ENCODE measurements at regions not wholly inside any gene's neighbourhood (a gene's known extent, or its start where the extent isn't known, plus 50 kb on each side); places are given as distances from the start of the nearest gene placed in this dataset.
"Not testable (repeated sequence)": the region's sequence is repeated elsewhere in the genome, so short reads cannot be mapped to it uniquely, and the experiment has no call there.

DNA sequence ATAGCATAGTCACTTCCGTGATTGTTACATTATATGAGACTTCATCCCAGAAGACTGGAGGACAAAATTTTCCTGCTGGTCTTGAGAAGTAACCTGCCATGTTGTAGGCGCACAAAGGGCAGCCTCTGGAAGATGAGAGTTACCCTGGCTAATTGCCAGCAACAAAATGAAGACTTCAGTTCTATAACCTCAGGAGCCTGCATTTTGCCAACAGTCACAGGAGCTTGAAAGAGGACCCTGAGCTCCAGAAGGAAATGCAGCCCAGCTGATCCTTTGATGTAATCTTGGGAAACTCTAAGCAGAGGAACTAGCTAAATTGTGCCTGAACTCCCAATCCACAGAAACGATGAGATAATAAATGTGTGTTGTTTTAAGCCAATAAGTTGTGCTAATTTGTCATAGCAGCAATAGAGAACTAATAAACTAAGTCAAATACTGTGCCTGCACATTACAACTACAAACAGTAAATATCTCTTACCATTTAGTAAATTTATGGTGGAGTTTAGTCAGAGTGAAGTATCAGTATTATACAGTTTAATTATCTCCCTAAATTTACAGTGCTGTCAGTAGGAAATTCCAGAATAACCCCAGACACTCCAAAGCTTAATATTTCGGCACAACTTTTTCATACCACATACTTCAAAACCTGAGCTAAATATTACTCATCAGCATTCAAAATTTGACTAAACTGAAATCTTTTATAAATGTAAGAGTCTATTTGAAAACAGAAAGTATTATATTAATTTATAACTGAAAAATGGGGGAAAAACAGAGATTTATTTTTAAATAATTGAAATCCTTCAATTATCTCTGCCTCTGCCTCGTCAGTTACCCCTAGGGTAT, 90.1 kb upstream of the MAPK10 start:
- Histone ChIP-seq H3K27me3 (ENCODE audit: control insufficient read depth, insufficient read depth, low read length) (no peaks in the 10 kb centered on the region), H3K9ac (ENCODE audit: low read depth, low read length) (no peak overlapping the region), H3K36me3 (ENCODE audit: control insufficient read depth, insufficient read depth, low read length) (no peaks in the 10 kb centered on the region), H3K4me3 (ENCODE audit: low read depth, low read length) (no peak overlapping the region), H3K9me3 (ENCODE audit: control insufficient read depth, insufficient read depth, low read length) (peaks cover 4% of the 10 kb centered on the region), H3K4me1 (ENCODE audit: control insufficient read depth, insufficient read depth, low read length) (peaks cover 43% of the 10 kb centered on the region)

DNA sequence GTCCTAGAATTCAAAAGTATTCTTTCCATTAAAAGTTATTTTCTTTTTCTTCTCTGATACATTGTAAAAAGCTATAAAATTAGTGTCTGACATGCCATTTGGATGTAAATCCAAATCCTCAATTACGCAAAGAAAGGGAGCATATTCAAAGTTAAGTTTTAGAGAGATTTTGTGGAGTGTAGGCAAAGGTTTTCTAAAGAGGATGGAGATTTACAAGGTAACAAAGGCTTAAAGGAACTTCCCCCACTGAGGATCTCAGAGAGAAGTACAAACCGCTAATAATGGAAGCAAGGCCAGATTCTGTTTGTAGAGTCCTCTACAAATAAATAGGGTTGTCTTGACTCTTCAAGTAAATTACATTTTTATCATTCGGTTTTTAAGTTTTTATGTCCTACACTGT, 91.0 kb upstream of the MAPK10 start:
- H3K9me3 ChIP-seq (ENCODE audit: control insufficient read depth, insufficient read depth, low read length), result peaks cover 4% of the 10 kb centered on the region
- H3K4me1 ChIP-seq (ENCODE audit: control insufficient read depth, insufficient read depth, low read length), result peaks cover 43% of the 10 kb centered on the region
- H3K9ac ChIP-seq (ENCODE audit: low read depth, low read length), result no peak overlapping the region
- H3K27me3 ChIP-seq (ENCODE audit: control insufficient read depth, insufficient read depth, low read length), result no peaks in the 10 kb centered on the region
- no peak overlapping the region for H3K4me3 ChIP-seq (ENCODE audit: low read depth, low read length)
- no peaks in the 10 kb centered on the region for H3K36me3 ChIP-seq (ENCODE audit: control insufficient read depth, insufficient read depth, low read length)

DNA sequence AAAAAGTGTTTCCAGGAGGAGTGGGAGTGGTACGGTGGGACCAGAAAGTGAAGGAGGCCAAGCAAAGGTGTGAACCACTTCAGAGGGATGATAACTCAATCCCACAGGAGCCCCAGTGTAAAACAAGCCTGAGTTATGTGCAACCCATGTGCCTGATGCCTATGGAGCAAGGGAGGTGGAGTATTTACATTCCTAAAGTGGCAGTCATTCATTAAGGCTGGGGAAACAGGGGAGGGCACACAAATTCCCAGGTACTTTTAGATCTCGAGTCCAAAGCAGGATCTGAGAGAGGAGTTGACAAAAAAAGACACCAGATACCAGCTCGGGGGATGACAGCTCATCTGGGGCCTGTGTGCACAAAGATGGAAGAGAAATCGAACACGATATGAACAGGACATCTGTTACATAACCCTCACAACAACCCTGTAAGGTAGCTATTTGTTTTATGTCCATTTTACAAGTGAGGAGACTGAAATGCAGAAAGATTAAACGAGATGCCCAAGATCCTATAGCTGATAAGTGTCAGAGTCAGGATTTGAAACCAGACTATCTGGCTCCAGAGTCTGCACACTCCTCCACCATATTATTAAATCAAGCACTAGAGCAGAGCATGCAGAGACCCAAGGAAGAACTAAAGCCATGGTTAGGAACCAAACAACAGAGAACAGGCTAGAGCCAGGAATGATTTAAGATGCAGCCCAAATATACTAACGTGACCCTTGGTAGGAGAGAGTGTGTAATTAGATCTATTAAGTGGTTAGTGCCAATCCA, 91.9 kb upstream of the MAPK10 start:
- Histone ChIP-seq H3K9me3 (ENCODE audit: control insufficient read depth, insufficient read depth, low read length) (peaks cover 4% of the 10 kb centered on the region), H3K27me3 (ENCODE audit: control insufficient read depth, insufficient read depth, low read length) (no peaks in the 10 kb centered on the region), H3K4me1 (ENCODE audit: control insufficient read depth, insufficient read depth, low read length) (peaks cover 43% of the 10 kb centered on the region), H3K36me3 (ENCODE audit: control insufficient read depth, insufficient read depth, low read length) (no peaks in the 10 kb centered on the region), H3K4me3 (ENCODE audit: low read depth, low read length) (peak overlapping the region; percentile 9), H3K9ac (ENCODE audit: low read depth, low read length) (no peak overlapping the region)

DNA sequence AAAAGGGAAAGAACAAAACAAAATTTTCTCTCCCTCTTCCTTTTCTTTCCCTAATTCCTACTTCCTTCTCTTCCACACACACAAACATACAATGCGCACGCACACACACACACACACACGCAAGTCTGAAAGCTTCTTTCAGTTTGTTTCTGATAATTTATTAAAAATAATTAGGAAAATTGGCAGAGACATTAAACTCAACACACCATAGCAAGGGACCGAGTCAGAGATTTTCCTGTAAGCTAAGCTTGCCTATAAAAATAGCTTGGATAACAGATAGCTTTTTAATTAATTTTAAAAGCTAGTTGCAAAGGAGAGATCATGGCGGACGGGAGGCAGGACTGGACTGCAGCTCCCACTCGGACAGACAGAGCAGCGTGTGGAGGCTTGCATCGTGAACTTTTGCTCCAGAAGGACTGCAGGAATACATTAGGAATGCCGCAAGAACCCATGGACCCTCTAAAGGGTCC, 92.6 kb upstream of the MAPK10 start:
- Histone ChIP-seq H3K9ac (ENCODE audit: low read depth, low read length) (no peak overlapping the region), H3K4me3 (ENCODE audit: low read depth, low read length) (no peak overlapping the region), H3K4me1 (ENCODE audit: control insufficient read depth, insufficient read depth, low read length) (peaks cover 43% of the 10 kb centered on the region), H3K9me3 (ENCODE audit: control insufficient read depth, insufficient read depth, low read length) (peaks cover 4% of the 10 kb centered on the region), H3K27me3 (ENCODE audit: control insufficient read depth, insufficient read depth, low read length) (no peaks in the 10 kb centered on the region), H3K36me3 (ENCODE audit: control insufficient read depth, insufficient read depth, low read length) (no peaks in the 10 kb centered on the region)

DNA sequence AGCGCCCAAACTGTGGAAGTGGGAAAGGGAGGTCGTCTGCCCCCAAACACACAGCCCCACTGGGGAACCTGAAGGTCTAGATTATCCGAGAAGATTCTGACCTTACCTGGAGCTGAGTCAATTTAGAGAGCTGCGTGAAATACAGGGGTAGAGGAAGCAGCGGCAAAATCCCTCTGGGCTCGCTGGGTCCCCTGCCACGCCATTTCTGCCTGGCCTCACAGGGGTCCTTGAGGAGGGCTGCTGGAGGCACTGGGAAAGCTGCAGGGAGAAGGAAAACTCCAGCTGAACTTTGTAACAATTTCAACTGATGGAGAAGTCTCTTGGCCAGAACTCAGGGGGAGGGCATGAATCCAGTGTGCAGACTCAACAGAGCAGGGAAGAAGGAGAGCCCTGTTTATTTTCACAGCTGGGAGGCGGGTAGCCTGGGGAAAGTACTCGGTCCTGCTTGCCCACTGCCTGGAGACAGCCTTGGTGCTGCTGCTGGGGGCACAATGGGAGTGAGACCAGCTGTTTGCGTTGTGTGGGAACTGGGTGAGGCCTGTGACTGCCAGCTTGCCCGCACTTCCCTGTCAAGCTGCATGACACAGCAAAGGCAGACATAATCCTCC, 93.2 kb upstream of the MAPK10 start:
- no peak overlapping the region for H3K9ac ChIP-seq (ENCODE audit: low read depth, low read length)

DNA sequence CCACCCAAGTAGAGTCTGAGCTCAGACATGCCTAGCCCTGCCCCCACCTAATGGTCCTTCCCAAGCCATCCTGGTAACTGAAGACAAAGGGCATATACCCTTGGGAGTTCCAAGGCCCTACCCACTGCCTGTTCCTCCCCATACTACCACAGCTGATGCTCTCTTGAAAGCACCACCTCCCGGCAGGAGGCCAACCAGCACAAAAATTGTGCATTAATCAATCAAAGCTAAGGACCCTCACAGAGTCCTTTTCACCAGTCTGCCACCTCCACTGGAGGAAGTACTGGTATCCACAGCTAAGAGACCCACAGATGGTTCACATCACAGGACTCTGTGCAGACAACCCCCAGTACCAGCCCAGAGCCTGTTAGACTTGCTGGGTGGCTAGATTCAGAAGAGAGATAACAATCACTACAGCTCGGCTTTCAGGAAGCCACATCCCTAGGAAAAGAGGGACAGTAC, 93.8 kb upstream of the MAPK10 start:
- not testable (repeated sequence) for H3K27me3 ChIP-seq (ENCODE audit: control insufficient read depth, insufficient read depth, low read length); H3K9ac ChIP-seq (ENCODE audit: low read depth, low read length); H3K9me3 ChIP-seq (ENCODE audit: control insufficient read depth, insufficient read depth, low read length); H3K36me3 ChIP-seq (ENCODE audit: control insufficient read depth, insufficient read depth, low read length); H3K4me3 ChIP-seq (ENCODE audit: low read depth, low read length)
- H3K4me1 ChIP-seq (ENCODE audit: control insufficient read depth, insufficient read depth, low read length), result peaks cover 43% of the 10 kb centered on the region

More for the DNA sequence above, 93.2 kb upstream of the MAPK10 start:
- Histone ChIP-seq H3K4me1 (ENCODE audit: control insufficient read depth, insufficient read depth, low read length) (peaks cover 43% of the 10 kb centered on the region), H3K4me3 (ENCODE audit: low read depth, low read length) (no peak overlapping the region), H3K9me3 (ENCODE audit: control insufficient read depth, insufficient read depth, low read length) (no peaks in the 10 kb centered on the region), H3K36me3 (ENCODE audit: control insufficient read depth, insufficient read depth, low read length) (no peaks in the 10 kb centered on the region), H3K27me3 (ENCODE audit: control insufficient read depth, insufficient read depth, low read length) (no peaks in the 10 kb centered on the region)

DNA sequence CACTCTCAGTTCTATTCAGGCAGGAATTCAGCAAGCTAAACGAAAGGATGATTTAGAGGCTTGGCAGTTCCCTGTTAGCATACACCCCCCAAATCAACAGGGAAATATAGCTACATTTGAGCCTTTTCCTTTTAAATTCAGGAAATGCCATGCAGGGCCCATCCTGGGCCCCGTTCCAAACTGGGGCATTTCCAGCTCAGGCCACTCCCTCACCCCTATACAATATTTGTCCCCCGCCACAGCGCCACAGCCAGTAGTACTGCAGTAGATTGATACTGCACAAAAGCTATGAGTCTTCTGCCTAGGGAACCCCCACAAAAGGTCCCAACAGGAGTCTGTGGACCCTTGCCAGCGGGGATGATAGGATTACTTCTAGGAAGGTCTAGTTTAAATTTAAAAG, 102.0 kb upstream of the MAPK10 start:
- Histone ChIP-seq H3K9me3 (ENCODE audit: control insufficient read depth, insufficient read depth, low read length) (peaks cover 4% of the 10 kb centered on the region), H3K36me3 (ENCODE audit: control insufficient read depth, insufficient read depth, low read length) (no peaks in the 10 kb centered on the region), H3K4me3 (ENCODE audit: low read depth, low read length) (no peak overlapping the region), H3K9ac (ENCODE audit: low read depth, low read length) (no peak overlapping the region), H3K4me1 (ENCODE audit: control insufficient read depth, insufficient read depth, low read length) (peaks cover 6% of the 10 kb centered on the region), H3K27me3 (ENCODE audit: control insufficient read depth, insufficient read depth, low read length) (no peaks in the 10 kb centered on the region)

DNA sequence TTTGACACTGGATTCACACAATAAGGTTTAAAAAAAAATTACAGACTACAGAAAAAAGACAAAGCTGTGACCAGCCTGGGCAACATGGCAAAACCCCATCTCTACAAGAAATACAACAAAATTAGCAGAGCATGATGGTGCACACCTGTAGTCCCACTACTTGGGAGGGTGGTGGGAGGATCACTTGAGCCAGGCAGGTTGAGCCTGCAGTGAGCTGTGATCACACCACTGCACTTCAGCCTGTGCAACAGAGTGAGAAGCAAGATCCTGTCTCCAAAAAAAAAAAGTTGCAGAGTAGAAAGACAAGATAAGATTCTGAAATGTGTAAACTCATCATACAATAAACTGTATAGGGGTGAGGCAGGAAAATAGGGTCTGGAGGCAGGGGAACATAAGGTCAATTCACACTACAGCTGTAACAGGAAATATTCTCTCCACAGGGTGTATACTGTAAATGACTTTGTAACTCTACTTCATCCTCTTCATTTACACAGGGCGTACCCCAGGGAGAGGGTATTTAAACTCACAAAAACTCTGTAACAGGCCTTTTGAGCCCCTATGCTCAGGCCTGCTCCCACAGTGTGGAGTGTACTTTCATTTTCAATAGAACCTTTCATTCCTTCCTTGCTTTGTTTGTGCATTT, 112.6 kb upstream of the MAPK10 start:
- Histone ChIP-seq H3K27me3 (ENCODE audit: control insufficient read depth, insufficient read depth, low read length) (no peaks in the 10 kb centered on the region), H3K9ac (ENCODE audit: low read depth, low read length) (no peak overlapping the region), H3K4me1 (ENCODE audit: control insufficient read depth, insufficient read depth, low read length) (peaks cover 16% of the 10 kb centered on the region), H3K4me3 (ENCODE audit: low read depth, low read length) (no peak overlapping the region), H3K9me3 (ENCODE audit: control insufficient read depth, insufficient read depth, low read length) (no peaks in the 10 kb centered on the region), H3K36me3 (ENCODE audit: control insufficient read depth, insufficient read depth, low read length) (no peaks in the 10 kb centered on the region)

DNA sequence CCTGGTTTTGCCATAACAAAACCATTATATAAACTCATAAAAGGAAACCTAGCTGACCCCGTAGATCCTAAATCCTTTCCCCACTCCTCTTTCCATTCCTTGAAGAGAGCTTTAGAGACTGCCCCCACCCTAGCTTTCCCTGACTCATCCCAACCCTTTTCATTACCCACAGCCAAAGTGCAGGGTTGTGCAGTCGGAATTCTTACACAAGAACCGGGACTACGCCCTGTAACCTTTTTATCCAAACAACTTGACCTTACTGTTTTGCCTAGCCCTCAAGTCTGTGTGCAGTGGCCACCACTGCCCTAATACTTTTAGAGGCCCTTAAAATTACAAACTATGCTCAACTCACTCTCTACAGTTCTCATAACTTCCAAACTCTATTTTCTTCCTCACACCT, 116.0 kb upstream of the PTPN13 start:
- not testable (repeated sequence) for H3K27me3 ChIP-seq (ENCODE audit: control insufficient read depth, insufficient read depth, low read length); H3K4me3 ChIP-seq (ENCODE audit: low read depth, low read length); H3K9ac ChIP-seq (ENCODE audit: low read depth, low read length); H3K36me3 ChIP-seq (ENCODE audit: control insufficient read depth, insufficient read depth, low read length); H3K9me3 ChIP-seq (ENCODE audit: control insufficient read depth, insufficient read depth, low read length)
- peaks cover 26% of the 10 kb centered on the region for H3K4me1 ChIP-seq (ENCODE audit: control insufficient read depth, insufficient read depth, low read length)

DNA sequence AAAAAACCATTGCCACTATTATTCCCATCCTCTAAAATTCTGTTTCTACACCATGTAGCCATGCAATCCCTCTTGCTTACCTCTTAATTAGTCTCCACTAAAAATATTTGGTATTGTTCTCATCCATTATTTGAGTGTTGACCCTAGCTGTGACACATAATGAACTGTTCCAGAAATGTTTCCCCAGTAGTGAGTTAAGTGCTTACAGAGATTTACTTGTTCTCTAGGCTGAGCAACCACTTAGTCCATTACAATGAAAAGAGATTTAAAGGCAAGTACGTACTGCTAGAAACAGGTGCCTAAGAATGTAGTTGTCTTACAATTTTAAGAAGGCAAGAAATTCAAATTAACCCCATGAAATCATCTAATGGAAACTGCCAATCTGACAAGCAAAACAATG, 112.7 kb upstream of the PTPN13 start:
- H3K4me3 ChIP-seq (ENCODE audit: low read depth, low read length), result no peak overlapping the region
- peak overlapping the region; percentile 19 for H3K9ac ChIP-seq (ENCODE audit: low read depth, low read length)
- no peaks in the 10 kb centered on the region for H3K9me3 ChIP-seq (ENCODE audit: control insufficient read depth, insufficient read depth, low read length)
- no peaks in the 10 kb centered on the region for H3K27me3 ChIP-seq (ENCODE audit: control insufficient read depth, insufficient read depth, low read length)
- peaks cover 36% of the 10 kb centered on the region for H3K4me1 ChIP-seq (ENCODE audit: control insufficient read depth, insufficient read depth, low read length)
- no peaks in the 10 kb centered on the region for H3K36me3 ChIP-seq (ENCODE audit: control insufficient read depth, insufficient read depth, low read length)

Data from iPS-15b (cell line).